MM.1S (cell line): ENCODE measurements at regions not wholly inside any gene's neighbourhood (a gene's known extent, or its start where the extent isn't known, plus 50 kb on each side); places are given as distances from the start of the nearest gene placed in this dataset.

ENCODE experiments used
- CTCF ChIP-seq: fragments of 300-600 bp; sonication (generic); IDR thresholded peaks from 2 replicates; pipeline ENCODE4 v1.5.1; 2016; ENCODE audit warnings: antibody characterized with exemption, low read length, mixed read lengths
- EZH2 ChIP-seq: fragments of 300-600 bp; sonication (generic); optimal IDR thresholded peaks from 2 replicates; pipeline ENCODE3; 2017; ENCODE audit warnings: low read depth, mild to moderate bottlenecking, antibody characterized with exemption, low read length, mixed read lengths
- EZH2phosphoT487 ChIP-seq: fragments of 300-600 bp; sonication (generic); IDR thresholded peaks from 2 replicates; pipeline ENCODE4 v1.6.1; 2018; ENCODE audit warnings: antibody characterized with exemption, low read length

GRCh38 chr1:17907999-17908398 lies 152.9 kb downstream of the ACTL8 start:
- TF ChIP-seq CTCF (no peak), EZH2 (no peak), EZH2phosphoT487 (no peak)
